ENCODE measurements at regions not wholly inside any gene's neighbourhood (a gene's known extent, or its start where the extent isn't known, plus 50 kb on each side); places are given as distances from the start of the nearest gene placed in this dataset.
A peak's percentile ranks its signal among the peaks of the same experiment; 100 is the strongest.
"Not testable (repeated sequence)": the region's sequence is repeated elsewhere in the genome, so short reads cannot be mapped to it uniquely, and the experiment has no call there.

DNA sequence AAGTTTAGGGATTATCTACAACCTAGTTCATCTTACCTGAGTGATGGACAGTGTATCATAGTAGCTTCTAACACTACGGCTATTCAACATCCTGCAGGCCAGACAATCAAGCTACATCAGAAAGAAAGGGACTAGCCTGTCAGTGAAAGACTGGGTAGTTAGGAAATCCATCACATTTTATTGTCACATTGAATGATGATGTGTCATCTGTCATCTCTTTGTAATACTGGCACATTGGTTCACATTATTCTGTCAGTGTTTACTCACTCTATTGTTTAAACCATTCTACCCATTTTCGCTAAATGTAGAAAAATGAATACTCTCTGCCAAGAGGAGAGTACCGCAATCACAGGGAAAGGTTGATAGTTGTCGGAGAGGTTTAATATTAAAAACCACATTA, 1155.8 kb downstream of the TUSC7 start:
- Histone ChIP-seq H3K4me2 (ENCODE audit: low read length) (no peak overlapping the region), H3K27me3 (ENCODE audit: insufficient read depth, low read length) (no peaks in the 10 kb centered on the region), H2AFZ (ENCODE audit: low read depth, low read length) (no peak overlapping the region), H3K79me2 (ENCODE audit: insufficient read depth, low read length) (no peaks in the 10 kb centered on the region), H3K9me3 (ENCODE audit: insufficient read depth, low read depth, low read length) (no peaks in the 10 kb centered on the region), H3K36me3 (ENCODE audit: insufficient read depth, low read length) (no peaks in the 10 kb centered on the region), H3K4me1 (ENCODE audit: insufficient read depth, low read length) (no peaks in the 10 kb centered on the region), H3K27ac (ENCODE audit: low read depth, low read length) (no peak overlapping the region), H4K20me1 (ENCODE audit: insufficient read depth, low read length) (no peaks in the 10 kb centered on the region), H3K9ac (ENCODE audit: low read length) (no peak overlapping the region), H3K4me3 (ENCODE audit: insufficient read depth, low read depth, low read length) (no peak overlapping the region)
- DNase-seq (ENCODE audit: low read depth), result no peak
- H3K4me1 Mint-ChIP-seq (ENCODE audit: low read depth, unreplicated experiment), result no peaks in the 10 kb centered on the region
- TF ChIP-seq EZH2 (IDR thresholded peaks at IDR 0.05; ENCODE audit: insufficient read depth, low read length), result no peak
- no peak for TF ChIP-seq CTCF (IDR thresholded peaks at IDR 0.05; ENCODE audit: insufficient read depth, low read depth, low read length)
- H3K27me3 Mint-ChIP-seq (ENCODE audit: low read depth, unreplicated experiment), result no peaks in the 10 kb centered on the region
- H3K27ac Mint-ChIP-seq (ENCODE audit: unreplicated experiment), result no peak overlapping the region
- no peak for FAIRE-seq
- H3K4me3 Mint-ChIP-seq (ENCODE audit: unreplicated experiment), result no peak overlapping the region
- no peaks in the 10 kb centered on the region for H3K36me3 Mint-ChIP-seq (ENCODE audit: low read depth, unreplicated experiment)
- no peaks in the 10 kb centered on the region for H3K9me3 Mint-ChIP-seq (ENCODE audit: unreplicated experiment)

DNA sequence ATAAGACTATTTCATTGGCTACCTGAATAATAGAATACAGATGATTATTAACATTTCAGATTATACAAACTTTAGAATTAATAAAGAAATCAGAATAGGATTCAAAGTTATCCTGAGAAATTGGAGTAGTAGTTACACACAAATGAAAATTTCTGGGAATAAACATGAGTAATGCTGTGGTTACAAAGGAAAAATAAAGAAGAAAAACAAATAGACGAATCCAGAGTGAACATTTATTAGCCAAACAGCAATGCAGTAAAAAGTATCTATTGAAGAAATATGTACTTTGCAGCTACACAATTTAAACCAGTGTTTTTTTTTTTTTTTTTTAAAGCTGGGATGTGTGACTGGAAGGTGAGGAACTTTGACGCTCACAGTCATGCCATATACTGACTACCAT, 1159.2 kb downstream of the TUSC7 start:
- Histone ChIP-seq H3K27me3 (ENCODE audit: insufficient read depth, low read length) (no peaks in the 10 kb centered on the region), H2AFZ (ENCODE audit: low read depth, low read length) (no peak overlapping the region), H4K20me1 (ENCODE audit: insufficient read depth, low read length) (no peaks in the 10 kb centered on the region), H3K4me3 (ENCODE audit: insufficient read depth, low read depth, low read length) (no peak overlapping the region), H3K4me1 (ENCODE audit: insufficient read depth, low read length) (no peaks in the 10 kb centered on the region), H3K36me3 (ENCODE audit: insufficient read depth, low read length) (no peaks in the 10 kb centered on the region), H3K9me3 (ENCODE audit: insufficient read depth, low read depth, low read length) (no peaks in the 10 kb centered on the region), H3K27ac (ENCODE audit: low read depth, low read length) (no peak overlapping the region), H3K79me2 (ENCODE audit: insufficient read depth, low read length) (no peaks in the 10 kb centered on the region), H3K4me2 (ENCODE audit: low read length) (no peak overlapping the region), H3K9ac (ENCODE audit: low read length) (no peak overlapping the region)
- Mint-ChIP-seq H3K27me3 (ENCODE audit: low read depth, unreplicated experiment) (no peaks in the 10 kb centered on the region), H3K4me3 (ENCODE audit: unreplicated experiment) (no peak overlapping the region), H3K36me3 (ENCODE audit: low read depth, unreplicated experiment) (no peaks in the 10 kb centered on the region), H3K27ac (ENCODE audit: unreplicated experiment) (no peak overlapping the region), H3K4me1 (ENCODE audit: low read depth, unreplicated experiment) (peaks cover 4% of the 10 kb centered on the region), H3K9me3 (ENCODE audit: unreplicated experiment) (no peaks in the 10 kb centered on the region)
- DNase-seq (ENCODE audit: low read depth) (peak; percentile 39), FAIRE-seq (no peak)
- no peak for TF ChIP-seq CTCF (IDR thresholded peaks at IDR 0.05; ENCODE audit: insufficient read depth, low read depth, low read length)
- TF ChIP-seq EZH2 (IDR thresholded peaks at IDR 0.05; ENCODE audit: insufficient read depth, low read length), result no peak

- DNase-seq (ENCODE audit: low read depth) (no peak), FAIRE-seq (no peak)
- no peaks in the 10 kb centered on the region for H3K4me1 ChIP-seq (ENCODE audit: insufficient read depth, low read length)
- peaks cover 20% of the 10 kb centered on the region for H3K4me1 Mint-ChIP-seq (ENCODE audit: low read depth, unreplicated experiment)
- H4K20me1 ChIP-seq (ENCODE audit: insufficient read depth, low read length), result no peaks in the 10 kb centered on the region
- H3K4me3 Mint-ChIP-seq (ENCODE audit: unreplicated experiment), result no peak overlapping the region
- H3K27ac ChIP-seq (ENCODE audit: low read depth, low read length), result no peak overlapping the region
- H3K36me3 ChIP-seq (ENCODE audit: insufficient read depth, low read length), result no peaks in the 10 kb centered on the region
- no peaks in the 10 kb centered on the region for H3K9me3 Mint-ChIP-seq (ENCODE audit: unreplicated experiment)
- no peaks in the 10 kb centered on the region for H3K36me3 Mint-ChIP-seq (ENCODE audit: low read depth, unreplicated experiment)
- H3K27me3 Mint-ChIP-seq (ENCODE audit: low read depth, unreplicated experiment), result no peaks in the 10 kb centered on the region
- H3K9ac ChIP-seq (ENCODE audit: low read length), result no peak overlapping the region
- H3K4me2 ChIP-seq (ENCODE audit: low read length), result no peak overlapping the region
- H2AFZ ChIP-seq (ENCODE audit: low read depth, low read length), result no peak overlapping the region
- no peaks in the 10 kb centered on the region for H3K27me3 ChIP-seq (ENCODE audit: insufficient read depth, low read length)
- no peak overlapping the region for H3K4me3 ChIP-seq (ENCODE audit: insufficient read depth, low read depth, low read length)
- no peaks in the 10 kb centered on the region for H3K9me3 ChIP-seq (ENCODE audit: insufficient read depth, low read depth, low read length)
- no peaks in the 10 kb centered on the region for H3K79me2 ChIP-seq (ENCODE audit: insufficient read depth, low read length)
- no peak for TF ChIP-seq CTCF (IDR thresholded peaks at IDR 0.05; ENCODE audit: insufficient read depth, low read depth, low read length)
- no peak for TF ChIP-seq EZH2 (IDR thresholded peaks at IDR 0.05; ENCODE audit: insufficient read depth, low read length)
- no peak overlapping the region for H3K27ac Mint-ChIP-seq (ENCODE audit: unreplicated experiment)
These were observed 1162.4 kb downstream of the TUSC7 start for GRCh38 chr3:117871934-117872333.

GRCh38 chr3:117872594-117873248, 1161.9 kb downstream of the IGSF11 start:
- H4K20me1 ChIP-seq (ENCODE audit: insufficient read depth, low read length); DNase-seq (ENCODE audit: low read depth); H3K36me3 ChIP-seq (ENCODE audit: insufficient read depth, low read length); H3K27me3 Mint-ChIP-seq (ENCODE audit: low read depth, unreplicated experiment); FAIRE-seq; H3K27me3 ChIP-seq (ENCODE audit: insufficient read depth, low read length); H3K27ac Mint-ChIP-seq (ENCODE audit: unreplicated experiment); H3K9me3 Mint-ChIP-seq (ENCODE audit: unreplicated experiment); H3K9me3 ChIP-seq (ENCODE audit: insufficient read depth, low read depth, low read length); H3K4me2 ChIP-seq (ENCODE audit: low read length); H3K9ac ChIP-seq (ENCODE audit: low read length); H3K36me3 Mint-ChIP-seq (ENCODE audit: low read depth, unreplicated experiment); H3K4me3 ChIP-seq (ENCODE audit: insufficient read depth, low read depth, low read length); H3K4me1 ChIP-seq (ENCODE audit: insufficient read depth, low read length); H3K27ac ChIP-seq (ENCODE audit: low read depth, low read length); H3K4me3 Mint-ChIP-seq (ENCODE audit: unreplicated experiment); H3K79me2 ChIP-seq (ENCODE audit: insufficient read depth, low read length); H2AFZ ChIP-seq (ENCODE audit: low read depth, low read length): not testable (repeated sequence)
- peaks cover 20% of the 10 kb centered on the region for H3K4me1 Mint-ChIP-seq (ENCODE audit: low read depth, unreplicated experiment)

All from astrocyte (in vitro differentiated cells and primary cell).